ENCODE measurements at regions not wholly inside any gene's neighbourhood (a gene's known extent, or its start where the extent isn't known, plus 50 kb on each side); places are given as distances from the start of the nearest gene placed in this dataset.

GRCh38 chr3:22907796-22908195 lies 295.3 kb upstream of the UBE2E2 start:
- no peak for DNase-seq

DNA sequence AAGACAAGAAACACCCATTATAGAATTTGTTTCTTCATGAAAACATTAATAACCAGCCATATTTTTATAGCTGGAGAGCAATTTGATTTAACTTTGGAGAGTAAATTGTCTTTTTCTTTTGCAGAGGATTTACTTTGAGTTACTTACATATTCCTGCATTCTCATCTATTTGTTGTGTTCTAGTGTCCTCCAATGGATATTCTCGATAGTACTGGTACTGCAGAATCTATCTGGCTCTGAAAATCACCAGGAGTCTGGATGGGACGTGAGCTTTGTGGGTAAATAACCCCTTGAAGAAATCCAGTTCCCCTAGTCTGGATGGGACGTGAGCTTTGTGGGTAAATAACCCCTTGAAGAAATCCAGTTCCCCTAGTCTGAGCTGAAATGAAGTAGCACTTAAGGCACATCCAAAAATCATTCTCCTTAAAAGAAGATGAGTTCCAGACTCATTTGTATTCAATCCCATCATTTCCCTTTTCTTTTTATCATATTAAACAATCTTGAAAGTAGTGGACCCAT lies 294.1 kb upstream of the UBE2E2 start:
- DNase-seq: no peak

DNA sequence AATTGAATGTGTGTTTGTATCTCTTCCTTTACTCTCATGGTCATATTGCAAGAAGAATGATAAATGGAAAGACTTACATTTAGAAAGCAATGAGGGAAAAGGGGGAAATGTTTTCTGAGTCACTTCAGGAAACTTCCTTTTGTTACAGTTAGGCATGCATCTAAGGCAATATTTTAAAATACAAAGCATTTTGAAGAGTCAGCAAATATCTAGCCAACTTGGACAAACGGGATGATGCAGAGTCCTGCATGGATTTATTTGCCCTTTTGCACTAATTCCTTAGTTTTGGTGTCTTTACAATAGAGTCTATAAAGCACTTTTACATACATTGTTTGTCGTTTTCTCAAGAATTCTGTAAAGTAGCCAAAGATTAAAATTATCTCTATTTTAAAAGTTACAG lies 286.2 kb upstream of the UBE2E2 start:
- DNase-seq: no peak

- no peak for DNase-seq
These were observed 283.1 kb upstream of the UBE2E2 start for GRCh38 chr3:22920006-22920405.

- no peak for DNase-seq
These were observed 280.8 kb upstream of the UBE2E2 start for GRCh38 chr3:22922317-22922716.

DNA sequence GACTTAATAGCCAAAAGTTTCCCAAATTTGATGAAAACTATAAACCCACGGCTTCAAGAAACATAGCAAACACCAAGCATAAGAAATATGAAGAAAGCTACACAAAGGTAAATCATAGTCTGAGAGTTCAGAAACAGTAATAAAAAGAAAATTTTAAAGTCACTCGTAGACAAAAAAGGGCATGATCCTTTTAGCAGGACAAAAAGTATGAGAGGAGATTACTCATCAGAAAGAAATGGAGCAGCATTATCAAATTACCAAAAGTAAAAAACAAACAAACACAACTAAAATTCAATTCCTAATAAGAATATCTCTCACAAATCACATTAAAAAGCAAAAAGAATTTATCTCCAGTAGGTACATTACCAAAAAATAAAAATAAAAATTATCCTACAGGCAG lies 279.4 kb upstream of the UBE2E2 start:
- DNase-seq: no peak

- no peak for DNase-seq
These were observed 274.7 kb upstream of the UBE2E2 start for GRCh38 chr3:22928216-22929110.

GRCh38 chr3:22933051-22933840 lies 269.9 kb upstream of the UBE2E2 start:
- no peak for DNase-seq

DNA sequence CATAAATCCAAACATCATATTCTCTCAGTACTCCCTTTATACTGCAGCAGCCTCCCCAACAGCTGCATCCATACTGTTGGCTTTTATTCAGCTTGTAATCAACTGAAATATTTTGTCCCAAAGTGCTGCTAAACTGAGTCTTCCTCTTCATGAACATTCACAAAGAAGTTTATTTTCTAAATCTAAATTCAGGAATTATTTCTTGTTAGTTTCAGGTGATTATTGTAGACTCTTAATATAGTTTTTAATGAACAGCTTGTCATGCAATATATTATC lies 269.3 kb upstream of the UBE2E2 start:
- no peak for DNase-seq

DNA sequence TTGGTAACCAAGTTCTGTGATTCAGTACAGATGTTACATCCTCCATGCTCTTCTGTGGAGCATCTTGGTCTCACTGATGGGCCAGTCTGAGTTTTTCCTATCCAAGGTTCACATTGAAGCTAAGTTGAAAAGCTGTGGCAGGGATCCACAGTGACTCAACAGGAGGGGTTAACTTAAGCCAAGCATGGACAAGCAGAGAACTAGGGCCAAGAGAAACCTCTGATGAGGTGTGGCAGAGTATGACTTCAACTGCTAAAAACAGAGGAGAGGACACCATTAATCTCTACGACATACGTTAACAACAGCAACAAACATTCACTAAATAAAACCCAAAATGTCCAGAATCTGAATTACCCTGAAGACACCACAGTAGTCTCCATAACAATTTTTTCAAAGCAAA lies 268.1 kb upstream of the UBE2E2 start:
- no peak for DNase-seq

DNA sequence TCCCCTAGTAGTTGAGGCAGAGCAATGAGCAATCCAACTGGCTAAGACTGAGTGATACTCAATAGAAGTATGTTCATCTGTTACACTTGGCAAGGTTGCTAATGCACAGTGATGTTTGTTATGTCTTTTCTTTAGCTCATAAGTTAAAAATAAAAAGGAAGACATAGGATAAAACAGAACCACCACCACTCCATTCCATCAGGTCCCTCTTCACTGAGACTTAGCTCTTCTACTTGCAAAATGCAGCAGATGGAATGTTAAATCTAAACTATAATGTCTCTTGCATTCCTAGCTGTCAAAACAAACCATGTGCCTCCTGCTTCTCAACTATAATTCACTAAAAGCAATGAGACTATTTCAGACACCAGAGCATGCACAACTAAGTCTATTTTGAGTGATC lies 265.6 kb upstream of the UBE2E2 start:
- no peak for DNase-seq

GRCh38 chr3:22938739-22939138 lies 264.4 kb upstream of the UBE2E2 start:
- DNase-seq: no peak

GRCh38 chr3:22939349-22939748 lies 263.8 kb upstream of the UBE2E2 start:
- DNase-seq: no peak

DNA sequence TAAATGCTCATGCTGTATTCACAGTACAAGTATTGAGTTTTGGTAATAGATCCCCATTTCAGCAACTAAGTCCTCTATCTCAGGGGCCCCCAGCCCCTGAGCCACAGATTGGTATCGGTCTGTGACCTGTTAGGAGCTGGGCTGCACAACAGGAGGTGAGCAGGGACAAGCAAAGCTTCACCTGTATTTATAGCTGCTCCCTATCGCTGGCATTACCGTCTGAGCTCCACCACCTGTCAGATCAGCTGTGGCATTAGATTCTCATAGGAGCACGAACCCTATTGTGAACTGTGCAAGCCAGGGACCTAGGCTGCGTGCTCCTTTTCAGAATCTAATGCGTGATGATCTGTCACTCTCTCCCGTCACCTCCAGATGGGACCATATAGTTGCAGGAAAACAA lies 262.8 kb upstream of the UBE2E2 start:
- DNase-seq: no peak

GRCh38 chr3:22942981-22943380 lies 260.1 kb upstream of the UBE2E2 start:
- DNase-seq: no peak

GRCh38 chr3:22947851-22948250 lies 255.3 kb upstream of the UBE2E2 start:
- DNase-seq: no peak

GRCh38 chr3:22951910-22952309 lies 251.2 kb upstream of the UBE2E2 start:
- DNase-seq: no peak

- DNase-seq: no peak
These were observed 250.3 kb upstream of the UBE2E2 start for GRCh38 chr3:22952860-22953259.

DNA sequence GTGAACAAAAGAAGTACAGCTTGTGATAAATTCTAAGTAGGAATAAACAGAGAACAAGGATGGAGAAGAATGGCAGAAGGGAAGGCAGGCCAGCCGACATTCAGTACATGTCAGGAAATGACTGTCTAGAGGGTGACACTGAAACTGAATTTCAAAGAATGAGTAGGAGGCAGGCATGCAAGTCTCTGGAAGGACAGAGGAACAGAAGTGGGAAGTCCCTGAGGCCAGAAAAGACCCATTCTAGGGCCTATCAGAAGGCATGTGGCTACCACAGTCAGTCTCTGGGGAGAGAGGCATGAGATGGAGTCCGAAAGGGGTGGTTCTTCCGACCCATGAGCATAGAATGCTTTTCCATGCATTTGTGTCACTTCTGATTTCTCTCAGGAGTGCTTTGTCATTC lies 243.5 kb upstream of the UBE2E2 start:
- DNase-seq: no peak

- no peak for DNase-seq
These were observed 242.8 kb upstream of the UBE2E2 start for GRCh38 chr3:22960105-22960984.

DNA sequence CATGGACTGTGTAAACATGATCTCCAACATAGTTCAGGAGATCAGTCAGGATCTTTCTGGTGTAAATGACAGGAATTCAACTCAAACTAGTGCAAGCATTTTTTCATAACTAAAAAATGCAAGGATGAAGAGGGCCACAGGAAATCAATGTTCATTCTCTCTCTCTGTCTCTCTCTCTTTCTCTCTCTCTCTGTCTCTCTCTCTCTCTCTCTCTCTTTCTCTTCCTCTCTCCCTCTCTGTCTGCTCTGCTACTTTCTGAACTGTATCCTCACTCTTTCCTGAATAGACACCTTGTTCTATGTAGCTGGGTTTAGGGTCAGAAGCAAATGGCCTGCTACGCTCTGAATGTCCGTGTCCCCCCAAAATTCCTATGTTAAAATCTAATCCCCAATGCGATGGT lies 240.9 kb upstream of the UBE2E2 start:
- DNase-seq: no peak

DNA sequence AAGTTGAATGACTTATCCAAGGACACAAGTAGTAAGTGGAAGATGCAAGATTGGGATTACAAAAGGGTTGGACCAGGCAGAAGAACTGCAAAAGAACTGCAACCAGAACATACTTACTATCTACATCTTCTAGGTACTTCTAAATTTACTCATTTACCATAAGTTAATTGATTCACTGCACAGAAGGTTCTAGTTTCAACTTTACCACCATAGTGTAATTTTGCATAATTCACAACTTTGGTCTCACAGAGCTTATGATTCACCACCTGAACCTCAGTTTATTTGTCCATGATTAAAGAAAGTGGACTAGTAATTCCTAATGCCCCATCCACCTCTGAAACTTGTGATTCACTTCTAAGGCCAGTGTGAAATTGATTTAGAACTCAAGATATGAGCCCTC lies 236.8 kb upstream of the UBE2E2 start:
- DNase-seq: no peak

- DNase-seq: no peak
These were observed 233.9 kb upstream of the UBE2E2 start for GRCh38 chr3:22969276-22969675.

All from islet precursor cell (in vitro differentiated cells).